GM21529 (cell line): ENCODE measurements at regions not wholly inside any gene's neighbourhood (a gene's known extent, or its start where the extent isn't known, plus 50 kb on each side); places are given as distances from the start of the nearest gene placed in this dataset.

Experiments
- ATAC-seq: cut with Tn5 transposase; IDR thresholded peaks from one replicate; pipeline ENCODE4 v1.9.1; 2021; ENCODE audit not compliant: unreplicated experiment

- ATAC-seq: no peak
These were observed 186.2 kb upstream of the C1orf174 start for GRCh38 chr1:4086085-4086850.

GRCh38 chr1:4086921-4087320 is 186.8 kb upstream of the C1orf174 start:
- ATAC-seq: no peak

- no peak for ATAC-seq
These were observed 187.7 kb upstream of the C1orf174 start for GRCh38 chr1:4087530-4088420.

GRCh38 chr1:4088676-4089075 is 188.6 kb upstream of the C1orf174 start:
- no peak for ATAC-seq

GRCh38 chr1:4089421-4090175 is 189.5 kb upstream of the C1orf174 start:
- no peak for ATAC-seq

GRCh38 chr1:4090556-4090955 is 190.5 kb upstream of the C1orf174 start:
- ATAC-seq: no peak

- no peak for ATAC-seq
These were observed 191.0 kb upstream of the C1orf174 start for GRCh38 chr1:4090976-4091660.

GRCh38 chr1:4091996-4092395 is 191.9 kb upstream of the C1orf174 start:
- ATAC-seq: no peak

GRCh38 chr1:4093856-4094565 is 193.9 kb upstream of the C1orf174 start:
- ATAC-seq: no peak

GRCh38 chr1:4095433-4095971 is 195.4 kb upstream of the C1orf174 start:
- ATAC-seq: no peak

- ATAC-seq: no peak
These were observed 201.5 kb upstream of the C1orf174 start for GRCh38 chr1:4101459-4102161.

- no peak for ATAC-seq
These were observed 205.3 kb upstream of the C1orf174 start for GRCh38 chr1:4105300-4105880.

GRCh38 chr1:4106731-4107130 is 206.7 kb upstream of the C1orf174 start:
- ATAC-seq: no peak

- no peak for ATAC-seq
These were observed 207.2 kb upstream of the C1orf174 start for GRCh38 chr1:4107291-4107690.

- no peak for ATAC-seq
These were observed 208.3 kb upstream of the C1orf174 start for GRCh38 chr1:4108331-4108730.

GRCh38 chr1:4108758-4109627 is 208.9 kb upstream of the C1orf174 start:
- ATAC-seq: no peak

- ATAC-seq: no peak
These were observed 209.5 kb upstream of the C1orf174 start for GRCh38 chr1:4109628-4109940.

GRCh38 chr1:4110888-4111287 is 210.8 kb upstream of the C1orf174 start:
- no peak for ATAC-seq
